NOMO-1 (cell line): ENCODE measurements at regions not wholly inside any gene's neighbourhood (a gene's known extent, or its start where the extent isn't known, plus 50 kb on each side); places are given as distances from the start of the nearest gene placed in this dataset.

Source experiments
- DNase-seq, 2 experiments: peaks; one replicate each; lab custom pipeline; 2025; ENCODE audit not compliant: unreplicated experiment in 2 of 2; lab: John Stamatoyannopoulos, UW

- peak; percentile 52 to 74 for DNase-seq
Observed at GRCh38 chr5:82417776-82418607, 139.8 kb upstream of the RPS23 start.

- DNase-seq = no peak
Observed at GRCh38 chr5:82416512-82416911, 138.4 kb upstream of the RPS23 start.

GRCh38 chr5:82414041-82414388 lies 135.9 kb upstream of the RPS23 start:
- no peak for DNase-seq

- DNase-seq = peak; percentile 58 to 93
Observed at GRCh38 chr5:82413302-82414040, 135.3 kb upstream of the RPS23 start.

GRCh38 chr5:82408033-82408432 lies 129.9 kb upstream of the RPS23 start:
- DNase-seq = no peak

- no peak for DNase-seq
Observed at GRCh38 chr5:82406205-82406773, 128.1 kb upstream of the RPS23 start.

- DNase-seq = peak in 1 of 2 experiments; percentile 19
Observed at GRCh38 chr5:82405618-82406204, 127.6 kb upstream of the RPS23 start.

GRCh38 chr5:82405161-82405560 lies 127.0 kb upstream of the RPS23 start:
- no peak for DNase-seq

- no peak for DNase-seq
Observed at GRCh38 chr5:82404382-82404945, 126.3 kb upstream of the RPS23 start.

- DNase-seq = no peak
Observed at GRCh38 chr5:82403724-82404123, 125.6 kb upstream of the RPS23 start.

GRCh38 chr5:82403026-82403425 lies 124.9 kb upstream of the RPS23 start:
- peak in 1 of 2 experiments; percentile 14 for DNase-seq

- no peak for DNase-seq
Observed at GRCh38 chr5:82399111-82399510, 121.0 kb upstream of the RPS23 start.

- DNase-seq = no peak
Observed at GRCh38 chr5:82397741-82398320, 119.7 kb upstream of the RPS23 start.

GRCh38 chr5:82396871-82397514 lies 118.8 kb upstream of the RPS23 start:
- no peak for DNase-seq

GRCh38 chr5:82396396-82396795 lies 118.2 kb upstream of the RPS23 start:
- DNase-seq = no peak

GRCh38 chr5:82393951-82394350 lies 115.8 kb upstream of the RPS23 start:
- no peak for DNase-seq

- DNase-seq = no peak
Observed at GRCh38 chr5:82390088-82390487, 111.9 kb upstream of the RPS23 start.

- DNase-seq = no peak
Observed at GRCh38 chr5:82389347-82389746, 111.2 kb upstream of the RPS23 start.

GRCh38 chr5:82388181-82388580 lies 110.0 kb upstream of the RPS23 start:
- no peak for DNase-seq

- no peak for DNase-seq
Observed at GRCh38 chr5:82387819-82388166, 109.6 kb upstream of the RPS23 start.
